H9 (cell line): ENCODE measurements at regions not wholly inside any gene's neighbourhood (a gene's known extent, or its start where the extent isn't known, plus 50 kb on each side); places are given as distances from the start of the nearest gene placed in this dataset.

ENCODE experiments used
- DNase-seq: peaks from one replicate; pipeline ENCODE4 v3.0.0-alpha.2; 2017
- H2AFZ ChIP-seq: one replicate; pipeline ENCODE4 v1.6.1; 2013; ENCODE audit warnings: mild to moderate bottlenecking, low read length, control low read depth, moderate library complexity
- H2AK5ac ChIP-seq: 2 replicates; pipeline ENCODE4 v1.6.1; 2013; ENCODE audit warnings: low read length, control low read depth, mixed read lengths; ENCODE audit not compliant: insufficient read length
- H2BK120ac ChIP-seq: one replicate; pipeline ENCODE4 v1.6.1; 2013; ENCODE audit warnings: low read depth, mild to moderate bottlenecking, low read length, control low read depth, inconsistent platforms; ENCODE audit not compliant: poor library complexity, severe bottlenecking
- H2BK12ac ChIP-seq: 2 replicates; pipeline ENCODE4 v1.6.1; 2013; ENCODE audit warnings: low read length, control low read depth, mixed read lengths, low read depth; ENCODE audit not compliant: insufficient read length
- H2BK15ac ChIP-seq: 2 replicates; pipeline ENCODE4 v1.6.1; 2013; ENCODE audit warnings: low read depth, low read length, control low read depth
- H2BK20ac ChIP-seq: one replicate; pipeline ENCODE4 v1.6.1; 2013; ENCODE audit warnings: low read depth, mild to moderate bottlenecking, low read length, control low read depth, inconsistent platforms; ENCODE audit not compliant: poor library complexity, severe bottlenecking
- H2BK5ac ChIP-seq: 2 replicates; pipeline ENCODE4 v1.6.1; 2013; ENCODE audit warnings: low read length, control low read depth, mixed read lengths; ENCODE audit not compliant: insufficient read length
- H3K14ac ChIP-seq: 2 replicates; pipeline ENCODE4 v1.6.1; 2013; ENCODE audit warnings: low read length, control low read depth; ENCODE audit not compliant: insufficient read depth
- H3K18ac ChIP-seq: 2 replicates; pipeline ENCODE4 v1.6.1; 2013; ENCODE audit warnings: low read depth, mild to moderate bottlenecking, mixed read lengths, low read length, control low read depth; ENCODE audit not compliant: insufficient read length
- H3K23ac ChIP-seq: 2 replicates; pipeline ENCODE4 v1.6.1; 2013; ENCODE audit warnings: low read length, control low read depth, mixed read lengths, low read depth; ENCODE audit not compliant: insufficient read length
- H3K23me2 ChIP-seq: 2 replicates; pipeline ENCODE4 v1.6.1; 2013; ENCODE audit warnings: low read depth, mild to moderate bottlenecking, mixed read lengths, low read length, control low read depth; ENCODE audit not compliant: insufficient read length, poor library complexity, severe bottlenecking
- H3K27ac ChIP-seq: 2 replicates; pipeline ENCODE4 v1.5.1; 2013; ENCODE audit warnings: low read length, control low read depth, mixed read lengths, low read depth; ENCODE audit not compliant: insufficient read length
- H3K27me3 ChIP-seq: 2 replicates; pipeline ENCODE4 v1.6.1; 2013; ENCODE audit warnings: low read length, control low read depth, inconsistent platforms; ENCODE audit not compliant: insufficient read depth
- H3K4ac ChIP-seq: 2 replicates; pipeline ENCODE4 v1.6.1; 2013; ENCODE audit warnings: low read depth, mild to moderate bottlenecking, control low read depth, inconsistent platforms, low read length, moderate library complexity
- H3K4me1 ChIP-seq: 2 replicates; pipeline ENCODE4 v1.6.1; 2013; ENCODE audit warnings: low read length, control low read depth, inconsistent platforms; ENCODE audit not compliant: insufficient read depth
- H3K4me2 ChIP-seq: 2 replicates; pipeline ENCODE4 v1.6.1; 2013; ENCODE audit warnings: low read length, control low read depth, mixed read lengths; ENCODE audit not compliant: insufficient read length, insufficient read depth
- H3K56ac ChIP-seq: 2 replicates; pipeline ENCODE4 v1.6.1; 2013; ENCODE audit warnings: low read depth, mild to moderate bottlenecking, mixed read lengths, low read length, control low read depth; ENCODE audit not compliant: insufficient read length
- H3K79me1 ChIP-seq: 2 replicates; pipeline ENCODE4 v1.6.1; 2013; ENCODE audit warnings: low read depth, mild to moderate bottlenecking, moderate library complexity, low read length, control low read depth, inconsistent platforms; ENCODE audit not compliant: insufficient read depth, poor library complexity, severe bottlenecking
- H3K79me2 ChIP-seq: 2 replicates; pipeline ENCODE4 v1.6.1; 2013; ENCODE audit warnings: low read length, control low read depth, inconsistent platforms; ENCODE audit not compliant: insufficient read depth
- H3K9ac ChIP-seq: 2 replicates; pipeline ENCODE4 v1.6.1; 2013; ENCODE audit warnings: low read length, control low read depth, mixed read lengths; ENCODE audit not compliant: insufficient read length; ENCODE audit errors: extremely low read depth
- H3K9me3 ChIP-seq: one replicate; pipeline ENCODE4 v1.6.1; 2013; ENCODE audit warnings: low read depth, low read length, inconsistent platforms; ENCODE audit not compliant: control insufficient read depth
- H3T11ph ChIP-seq: one replicate; pipeline ENCODE4 v1.6.1; 2013; ENCODE audit warnings: mild to moderate bottlenecking, low read length, control low read depth, inconsistent platforms
- H4K20me1 ChIP-seq: one replicate; pipeline ENCODE4 v1.6.1; 2013; ENCODE audit not compliant: control insufficient read depth, insufficient read length, insufficient read depth
- H4K5ac ChIP-seq: 2 replicates; pipeline ENCODE4 v1.6.1; 2013; ENCODE audit warnings: low read depth, mild to moderate bottlenecking, mixed read lengths, low read length, control low read depth; ENCODE audit not compliant: insufficient read length
- H4K8ac ChIP-seq: replicated peaks from 2 replicates; pipeline ENCODE4 v1.6.1; 2013; ENCODE audit warnings: low read length, control low read depth, mixed read lengths, low read depth; ENCODE audit not compliant: insufficient read length
- H4K91ac ChIP-seq: 2 replicates; pipeline ENCODE4 v1.6.1; 2013; ENCODE audit warnings: low read depth, mild to moderate bottlenecking, moderate library complexity, mixed read lengths, low read length, control low read depth; ENCODE audit not compliant: insufficient read length
- H3K27ac Mint-ChIP-seq, 3 experiments: 2 replicates in 2 of 3; 3 replicates in 1 of 3; pipeline ENCODE4 v1.8.0; 2020 to 2021; ENCODE audit warnings: mixed read lengths in 3 of 3, mild to moderate bottlenecking in 1 of 3, moderate library complexity in 1 of 3
- H3K27me3 Mint-ChIP-seq: 2 replicates; pipeline ENCODE4 v1.8.0; 2021; ENCODE audit warnings: low read depth, mild to moderate bottlenecking, moderate library complexity, mixed read lengths
- H3K36me3 Mint-ChIP-seq, 3 experiments: 2 replicates in 2 of 3; 3 replicates in 1 of 3; pipeline ENCODE4 v1.8.0; 2020 to 2021; ENCODE audit warnings: low read depth in 3 of 3, mixed read lengths in 3 of 3; ENCODE audit not compliant: insufficient read depth in 1 of 3
- H3K4me1 Mint-ChIP-seq, 2 experiments: 2 replicates each; pipeline ENCODE4 v1.8.0; 2020; ENCODE audit warnings: mixed read lengths in 2 of 2
- H3K4me3 Mint-ChIP-seq, 2 experiments: 2 replicates in 1 of 2; 3 replicates in 1 of 2; pipeline ENCODE4 v1.8.0; 2020 to 2021; ENCODE audit warnings: mild to moderate bottlenecking in 2 of 2, mixed read lengths in 2 of 2, moderate library complexity in 1 of 2
- H3K9me3 Mint-ChIP-seq, 2 experiments: 2 replicates in 1 of 2; 3 replicates in 1 of 2; pipeline ENCODE4 v1.8.0; 2020; ENCODE audit warnings: mild to moderate bottlenecking in 2 of 2, mixed read lengths in 2 of 2, moderate library complexity in 1 of 2
- WGBS: extraction: QIAGEN DNeasy Blood & Tissue Kit; methylation state at CpG from one replicate; pipeline ENCODE4 v1.1.7; 2013; ENCODE audit warnings: missing lambda C conversion rate, low lambda C conversion rate, mixed read lengths; ENCODE audit not compliant: insufficient read length; ENCODE audit errors: extremely low coverage; 5-methylcytosine and 5-hydroxymethylcytosine counted together
- TF ChIP-seq, protein P1 (sequence below): fragments of 200-600 bp; sonication (generic); conservative IDR thresholded peaks from 3 replicates; pipeline ENCODE4 v1.8.0; 2021; ENCODE audit warnings: antibody characterized with exemption, mild to moderate bottlenecking

- Histone ChIP-seq H4K20me1 (no peaks in the 10 kb centered on the region), H3K27ac (no peak overlapping the region), H4K8ac (no peak overlapping the region), H3K9me3 (no peaks in the 10 kb centered on the region), H4K91ac (no peak overlapping the region), H2AFZ (no peak overlapping the region), H3K23me2 (no peaks in the 10 kb centered on the region), H3K4me2 (no peak overlapping the region), H2BK12ac (no peak overlapping the region), H3K56ac (no peak overlapping the region), H3T11ph (no peak overlapping the region), H3K4ac (no peak overlapping the region), H3K79me1 (no peaks in the 10 kb centered on the region), H3K23ac (no peak overlapping the region), H2BK15ac (no peak overlapping the region), H3K27me3 (no peaks in the 10 kb centered on the region), H2AK5ac (no peak overlapping the region), H3K18ac (no peak overlapping the region), H3K9ac (no peak overlapping the region), H2BK5ac (no peak overlapping the region), H3K79me2 (no peaks in the 10 kb centered on the region), H3K14ac (no peak overlapping the region), H3K4me1 (no peaks in the 10 kb centered on the region), H2BK20ac (no peak overlapping the region), H2BK120ac (no peak overlapping the region), H4K5ac (no peak overlapping the region)
- Mint-ChIP-seq H3K4me1 (peaks cover 11 to 13% of the 10 kb centered on the region in 2 experiments), H3K4me3 (no peak overlapping the region), H3K36me3 (no peaks in the 10 kb centered on the region), H3K27ac (no peak overlapping the region), H3K27me3 (peaks cover 6% of the 10 kb centered on the region), H3K9me3 (no peaks in the 10 kb centered on the region)
- DNase-seq, result no peak
- no CpG with 5 or more reads among the region's 4 CpGs for WGBS
- TF ChIP-seq, protein P1, sequence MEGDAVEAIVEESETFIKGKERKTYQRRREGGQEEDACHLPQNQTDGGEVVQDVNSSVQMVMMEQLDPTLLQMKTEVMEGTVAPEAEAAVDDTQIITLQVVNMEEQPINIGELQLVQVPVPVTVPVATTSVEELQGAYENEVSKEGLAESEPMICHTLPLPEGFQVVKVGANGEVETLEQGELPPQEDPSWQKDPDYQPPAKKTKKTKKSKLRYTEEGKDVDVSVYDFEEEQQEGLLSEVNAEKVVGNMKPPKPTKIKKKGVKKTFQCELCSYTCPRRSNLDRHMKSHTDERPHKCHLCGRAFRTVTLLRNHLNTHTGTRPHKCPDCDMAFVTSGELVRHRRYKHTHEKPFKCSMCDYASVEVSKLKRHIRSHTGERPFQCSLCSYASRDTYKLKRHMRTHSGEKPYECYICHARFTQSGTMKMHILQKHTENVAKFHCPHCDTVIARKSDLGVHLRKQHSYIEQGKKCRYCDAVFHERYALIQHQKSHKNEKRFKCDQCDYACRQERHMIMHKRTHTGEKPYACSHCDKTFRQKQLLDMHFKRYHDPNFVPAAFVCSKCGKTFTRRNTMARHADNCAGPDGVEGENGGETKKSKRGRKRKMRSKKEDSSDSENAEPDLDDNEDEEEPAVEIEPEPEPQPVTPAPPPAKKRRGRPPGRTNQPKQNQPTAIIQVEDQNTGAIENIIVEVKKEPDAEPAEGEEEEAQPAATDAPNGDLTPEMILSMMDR, result no peak
Observed at GRCh38 chr11:116257883-116258282, 514.9 kb downstream of the BUD13 start.
